ENCODE measurements at regions not wholly inside any gene's neighbourhood (a gene's known extent, or its start where the extent isn't known, plus 50 kb on each side); places are given as distances from the start of the nearest gene placed in this dataset.
"Not testable (repeated sequence)": the region's sequence is repeated elsewhere in the genome, so short reads cannot be mapped to it uniquely, and the experiment has no call there.

- not testable (repeated sequence) for DNase-seq (ENCODE audit: low spot score in 2 of 2); H3K27ac ChIP-seq
- no CpG with 5 or more reads among the region's 6 CpGs for WGBS, 2 donors
Measured at GRCh38 chr1:120941066-120941465, 51.5 kb downstream of the PPIAL4A start.

GRCh38 chr1:120941836-120942217 is 52.3 kb downstream of the PPIAL4A start:
- H3K27me3 ChIP-seq; H3K4me1 ChIP-seq; H3K9me3 ChIP-seq; DNase-seq (ENCODE audit: low spot score in 2 of 2); H3K36me3 ChIP-seq: not testable (repeated sequence)
- 3 to 5% methylated on average over 9 to 12 of the region's 12 CpGs for WGBS, 2 donors
- H3K4me3 ChIP-seq, result peak overlapping the region in 3 of 4 donors; percentile 26 to 49 (median 44)
- H3K27ac ChIP-seq, result peak overlapping the region in 3 of 4 donors; percentile 51 to 75 (median 70)

More at GRCh38 chr1:120941066-120941465, 51.5 kb downstream of the PPIAL4A start:
- not testable (repeated sequence) for H3K36me3 ChIP-seq, H3K4me1 ChIP-seq, H3K27me3 ChIP-seq, H3K9me3 ChIP-seq, H3K4me3 ChIP-seq

- H3K4me1 ChIP-seq, H3K36me3 ChIP-seq, H3K9me3 ChIP-seq, H3K27me3 ChIP-seq: not testable (repeated sequence)
- WGBS, 2 donors, result 2 to 4% methylated on average over 26 to 31 of the region's 34 CpGs
- H3K27ac ChIP-seq, result peak overlapping the region; percentile 22 to 75 (median 60)
- peak overlapping the region in 3 of 4 donors; percentile 26 to 49 (median 44) for H3K4me3 ChIP-seq
- TF ChIP-seq POLR2A (IDR thresholded peaks at IDR 0.05) (peak in 1 of 2 donors; percentile 40), EP300 (IDR thresholded peaks at IDR 0.05) (peak in 1 of 2 donors; percentile 37)
- peak; percentile 14 to 23 for DNase-seq (ENCODE audit: low spot score in 2 of 2)
Measured at GRCh38 chr1:120942218-120942944, 52.8 kb downstream of the PPIAL4A start.

- not testable (repeated sequence) for H3K4me1 ChIP-seq; H3K36me3 ChIP-seq; H3K9me3 ChIP-seq; DNase-seq (ENCODE audit: low spot score in 2 of 2); H3K27ac ChIP-seq; H3K27me3 ChIP-seq; H3K4me3 ChIP-seq
- WGBS, 2 donors, result no CpG with 5 or more reads among the region's 9 CpGs
Measured at GRCh38 chr1:120942945-120943319, 53.4 kb downstream of the PPIAL4A start.

GRCh38 chr1:120944691-120945090 is 55.1 kb downstream of the PPIAL4A start:
- 100% methylated on average over 1 of the region's 20 CpGs; no CpG with 5 or more reads in 1 of the 2 donors for WGBS, 2 donors
- H3K27me3 ChIP-seq; H3K36me3 ChIP-seq; H3K4me3 ChIP-seq; H3K27ac ChIP-seq; H3K9me3 ChIP-seq; H3K4me1 ChIP-seq; DNase-seq (ENCODE audit: low spot score in 2 of 2): not testable (repeated sequence)

GRCh38 chr1:120945122-120945521 is 55.6 kb downstream of the PPIAL4A start:
- 93 to 98% methylated on average over 9 of the region's 10 CpGs for WGBS, 2 donors
- not testable (repeated sequence) for H3K27ac ChIP-seq

GRCh38 chr1:120947114-120947513 is 57.5 kb downstream of the PPIAL4A start:
- WGBS, 2 donors, result 29 to 40% methylated on average over 4 of the region's 4 CpGs
- H3K4me3 ChIP-seq; H3K27ac ChIP-seq; H3K36me3 ChIP-seq; DNase-seq (ENCODE audit: low spot score in 2 of 2); H3K27me3 ChIP-seq; H3K4me1 ChIP-seq; H3K9me3 ChIP-seq: not testable (repeated sequence)

More at GRCh38 chr1:120945122-120945521, 55.6 kb downstream of the PPIAL4A start:
- not testable (repeated sequence) for H3K4me1 ChIP-seq; DNase-seq (ENCODE audit: low spot score in 2 of 2); H3K36me3 ChIP-seq; H3K9me3 ChIP-seq; H3K27me3 ChIP-seq; H3K4me3 ChIP-seq

- not testable (repeated sequence) for H3K4me1 ChIP-seq; H3K9me3 ChIP-seq; H3K4me3 ChIP-seq; H3K27ac ChIP-seq; H3K27me3 ChIP-seq; DNase-seq (ENCODE audit: low spot score in 2 of 2); H3K36me3 ChIP-seq
- 95% methylated on average over 11 of the region's 11 CpGs for WGBS, 2 donors
Measured at GRCh38 chr1:120949724-120950123, 60.2 kb downstream of the PPIAL4A start.

GRCh38 chr1:120950633-120951032 is 61.1 kb downstream of the PPIAL4A start:
- WGBS, 2 donors, result 41 to 50% methylated on average over 1 of the region's 1 CpG

GRCh38 chr1:120951100-120951499 is 61.5 kb downstream of the PPIAL4A start:
- H3K4me3 ChIP-seq; H3K4me1 ChIP-seq; H3K27me3 ChIP-seq; DNase-seq (ENCODE audit: low spot score in 2 of 2); H3K36me3 ChIP-seq; H3K27ac ChIP-seq; H3K9me3 ChIP-seq: not testable (repeated sequence)
- 100% methylated on average over 1 of the region's 4 CpGs for WGBS, 2 donors

More at GRCh38 chr1:120950633-120951032, 61.1 kb downstream of the PPIAL4A start:
- not testable (repeated sequence) for H3K27me3 ChIP-seq; H3K4me3 ChIP-seq; H3K4me1 ChIP-seq; H3K27ac ChIP-seq; H3K9me3 ChIP-seq; H3K36me3 ChIP-seq; DNase-seq (ENCODE audit: low spot score in 2 of 2)

GRCh38 chr1:120952207-120952870 is 62.8 kb downstream of the PPIAL4A start:
- not testable (repeated sequence) for H3K4me3 ChIP-seq; H3K9me3 ChIP-seq; H3K36me3 ChIP-seq; H3K4me1 ChIP-seq; H3K27me3 ChIP-seq; H3K27ac ChIP-seq; DNase-seq (ENCODE audit: low spot score in 2 of 2)
- 57 to 67% methylated on average over 4 to 6 of the region's 38 CpGs for WGBS, 2 donors

- H3K27ac ChIP-seq, H3K4me3 ChIP-seq: not testable (repeated sequence)
- 34 to 52% methylated on average over 10 to 16 of the region's 19 CpGs for WGBS, 2 donors
Measured at GRCh38 chr1:120952871-120953265, 63.3 kb downstream of the PPIAL4A start.

More at GRCh38 chr1:120952871-120953265, 63.3 kb downstream of the PPIAL4A start:
- H3K36me3 ChIP-seq; H3K27me3 ChIP-seq; DNase-seq (ENCODE audit: low spot score in 2 of 2); H3K9me3 ChIP-seq; H3K4me1 ChIP-seq: not testable (repeated sequence)
